Astrocyte of the hippocampus (primary cell): ENCODE measurements at regions not wholly inside any gene's neighbourhood (a gene's known extent, or its start where the extent isn't known, plus 50 kb on each side); places are given as distances from the start of the nearest gene placed in this dataset.
"Not testable (repeated sequence)": the region's sequence is repeated elsewhere in the genome, so short reads cannot be mapped to it uniquely, and the experiment has no call there.

Experiments
- DNase-seq: peaks from one replicate; pipeline ENCODE4 v3.0.0; 2011; ENCODE audit warnings: low read depth, low spot score

GRCh38 chr10:63919575-63920279 lies 398.5 kb downstream of the REEP3 start:
- no peak for DNase-seq

DNA sequence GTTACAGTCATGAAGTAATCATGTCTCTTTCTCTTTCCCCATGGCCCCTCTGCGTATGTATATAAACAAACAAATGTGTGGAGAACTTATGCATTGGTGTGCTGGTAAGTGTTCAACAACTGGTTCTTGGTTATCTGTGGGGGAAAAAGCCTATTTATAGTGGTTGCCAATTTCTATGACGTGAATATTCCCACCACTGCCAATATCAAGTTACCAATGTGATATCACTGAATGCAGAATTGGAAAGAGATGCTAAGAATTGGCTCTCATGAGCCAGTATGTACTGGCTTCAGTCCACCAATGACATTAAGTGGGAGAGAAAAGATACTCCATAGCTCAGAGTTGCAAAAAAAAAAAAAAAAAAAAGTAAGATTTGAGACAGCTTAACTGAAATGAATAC lies 399.7 kb downstream of the REEP3 start:
- DNase-seq = no peak

DNA sequence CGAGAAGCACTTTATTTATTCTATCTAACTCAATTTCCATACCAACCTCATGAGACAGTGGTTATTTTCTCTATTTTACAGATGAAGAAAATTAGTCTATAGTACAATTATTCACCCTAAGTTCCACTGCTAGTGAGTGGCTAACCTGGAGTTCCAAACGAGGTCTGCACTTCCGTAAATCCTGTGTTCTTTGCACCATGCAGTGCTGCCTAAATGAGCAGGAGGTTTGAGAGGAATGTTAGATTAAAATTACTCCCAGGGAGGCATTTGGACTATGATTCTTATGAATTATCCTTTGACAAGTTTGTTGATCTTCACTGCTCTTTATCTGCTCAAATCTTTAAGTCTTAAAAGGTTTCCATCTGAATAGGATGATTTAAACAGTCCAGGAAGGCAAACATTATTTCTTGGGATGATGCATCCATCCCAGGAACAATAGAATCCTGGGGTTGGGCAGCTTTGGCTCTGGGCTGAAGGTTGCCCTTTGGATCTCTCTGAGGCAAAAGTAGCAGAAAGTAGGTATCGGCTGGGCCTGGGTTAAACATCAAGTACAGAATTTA lies 400.8 kb downstream of the REEP3 start:
- no peak for DNase-seq

DNA sequence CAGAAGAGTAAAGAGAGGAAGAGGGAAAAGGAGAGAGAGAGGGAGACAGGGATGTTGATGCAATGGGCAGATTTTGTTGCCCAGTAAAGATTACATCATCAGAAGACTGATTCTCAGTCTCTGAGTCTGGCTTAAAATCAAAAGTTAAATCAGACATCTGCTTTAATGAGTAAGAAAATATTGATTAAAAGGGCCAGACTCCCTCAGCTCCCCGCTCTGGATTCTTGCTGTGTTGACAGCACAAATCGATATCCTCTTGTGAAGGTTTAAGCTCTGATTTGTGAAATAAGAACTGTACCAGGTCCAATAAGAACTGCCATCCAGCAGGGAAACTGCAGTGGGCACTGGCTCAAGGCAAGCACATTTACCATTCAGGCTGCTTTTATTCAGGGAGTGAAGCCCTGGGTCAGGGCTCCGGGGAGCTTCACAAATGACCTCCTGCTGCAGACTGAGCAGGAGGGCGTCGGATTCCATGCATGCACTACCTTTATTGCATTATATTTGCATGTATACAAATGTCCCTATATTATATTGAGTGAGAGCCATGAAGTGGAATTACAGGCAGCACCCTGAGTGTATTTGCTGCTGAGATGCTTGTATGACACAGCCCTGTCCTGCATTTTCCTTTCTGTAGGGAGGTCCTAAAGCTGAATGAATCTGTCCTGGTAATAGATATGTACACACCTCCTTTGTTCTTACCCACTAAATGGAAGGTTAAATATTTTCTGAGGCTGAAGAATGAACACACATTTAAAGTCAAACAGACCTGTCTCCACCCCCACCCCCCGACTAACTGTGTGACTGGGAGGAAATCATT lies 401.5 kb downstream of the REEP3 start:
- DNase-seq = no peak

DNA sequence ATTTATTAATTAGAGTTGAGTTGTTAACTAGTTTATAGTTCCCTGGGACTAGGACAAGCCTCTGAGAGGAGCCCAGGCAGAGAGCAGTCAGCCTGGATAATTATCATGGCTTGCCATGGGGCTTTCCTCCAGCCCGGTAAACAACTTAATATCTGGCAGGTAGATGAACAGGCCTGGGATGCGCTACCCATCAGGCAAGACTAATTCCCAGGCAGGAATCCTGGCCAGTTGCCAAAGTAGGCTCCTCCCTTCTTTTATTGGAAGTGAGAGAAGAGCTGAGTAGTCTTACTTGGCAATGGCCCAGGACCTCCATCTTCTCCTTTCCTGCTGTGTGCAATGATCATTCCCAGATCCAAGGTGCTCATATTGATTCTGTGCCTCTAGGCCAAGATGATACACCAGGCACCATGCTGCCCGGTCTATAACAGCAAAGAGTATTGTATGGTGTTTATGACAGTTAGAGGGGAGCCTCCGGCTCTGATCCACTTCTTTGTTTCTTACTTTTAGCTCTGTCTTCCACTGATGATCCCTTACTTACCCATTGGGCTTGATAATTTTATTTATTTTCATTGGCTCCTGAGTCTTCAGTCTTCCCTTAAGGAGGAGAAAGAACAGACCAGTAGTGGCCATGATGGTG lies 408.7 kb downstream of the REEP3 start:
- no peak for DNase-seq

GRCh38 chr10:63930584-63930983 lies 409.4 kb downstream of the REEP3 start:
- no peak for DNase-seq

GRCh38 chr10:63935705-63936104 lies 414.5 kb downstream of the REEP3 start:
- DNase-seq = no peak

- DNase-seq = no peak
Observed at GRCh38 chr10:63940277-63940922, 419.2 kb downstream of the REEP3 start.

DNA sequence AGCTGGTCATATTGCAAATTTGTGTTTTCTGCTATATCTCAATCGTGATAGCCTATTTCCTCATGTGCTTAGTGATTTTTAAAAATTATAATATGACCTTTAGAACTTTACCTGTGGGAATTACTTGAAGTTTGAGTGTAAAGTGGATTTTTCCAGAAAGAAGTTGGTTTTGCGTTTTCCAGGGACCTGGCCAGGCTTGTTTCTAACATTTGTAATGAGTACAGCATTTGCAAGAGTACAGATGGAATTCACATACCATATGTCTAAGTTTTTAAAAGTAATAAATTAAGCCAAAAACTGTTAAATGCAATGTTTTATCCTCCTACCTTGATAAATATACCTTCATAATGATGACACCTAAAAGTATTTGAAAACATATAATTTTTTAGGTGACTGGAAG lies 443.2 kb downstream of the REEP3 start:
- DNase-seq = no peak

GRCh38 chr10:63965846-63966245 lies 444.6 kb downstream of the REEP3 start:
- no peak for DNase-seq

DNA sequence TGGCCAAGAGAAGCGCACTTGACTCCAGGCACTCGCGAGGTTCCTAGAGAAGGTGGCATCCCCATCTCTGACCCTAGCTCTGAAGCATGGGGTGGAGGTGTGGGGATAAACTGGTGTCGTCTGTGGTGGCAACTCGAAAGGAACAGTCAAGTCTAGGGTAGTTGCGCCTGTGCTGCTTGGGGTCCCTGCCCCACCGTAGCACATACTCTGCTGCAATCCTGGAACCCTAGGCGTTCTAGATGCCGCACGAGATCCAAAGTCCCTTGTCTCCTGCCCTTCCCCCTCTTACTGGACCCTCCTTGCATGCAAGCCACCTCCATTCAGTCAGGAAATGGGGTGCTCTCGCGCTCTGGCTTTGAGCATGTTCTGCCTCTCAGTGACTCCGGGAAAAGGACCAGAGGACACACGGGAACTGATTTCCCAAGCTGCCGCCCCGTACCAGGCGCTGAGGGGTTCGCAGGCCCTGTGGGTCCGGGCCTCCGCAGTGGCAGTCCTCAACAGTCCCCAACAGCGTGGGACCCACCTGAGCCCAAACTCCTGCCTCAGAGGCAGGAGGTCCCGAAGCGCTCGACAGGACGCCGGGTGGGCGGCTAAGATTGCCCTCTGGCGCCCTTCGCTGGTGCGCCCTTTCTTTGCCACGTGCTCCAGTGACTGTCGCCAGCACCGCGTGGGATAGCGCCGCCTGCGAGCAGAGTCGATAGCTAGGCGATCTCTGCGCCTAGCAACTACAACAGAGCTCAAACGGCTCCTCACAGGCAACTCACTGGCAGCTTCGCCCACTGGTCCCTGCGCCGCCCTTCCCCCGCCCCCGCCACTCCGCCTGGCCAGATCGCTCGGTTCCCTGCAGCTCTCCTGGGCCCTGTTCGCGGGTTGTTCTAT lies 452.0 kb downstream of the REEP3 start:
- DNase-seq = no peak

DNA sequence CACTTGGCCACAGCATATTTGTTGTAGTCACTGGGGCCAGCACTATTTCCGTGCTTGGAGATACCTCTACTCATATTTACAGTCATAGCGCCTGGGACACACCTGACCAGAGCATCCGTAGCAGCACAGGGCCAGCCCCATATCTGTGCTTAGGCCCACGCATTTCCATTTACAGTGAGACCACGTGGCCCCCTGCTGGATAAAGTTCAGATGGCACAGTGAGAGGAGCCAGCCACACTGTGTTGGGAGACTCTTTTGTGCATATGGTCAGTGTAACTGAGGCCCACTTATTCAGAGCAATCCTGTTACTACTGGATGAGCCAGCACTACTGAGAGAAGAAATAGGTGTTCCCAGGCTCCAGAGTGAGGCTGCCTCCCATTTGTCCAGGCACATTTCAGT lies 455.3 kb downstream of the REEP3 start:
- peak; percentile 36 for DNase-seq

DNA sequence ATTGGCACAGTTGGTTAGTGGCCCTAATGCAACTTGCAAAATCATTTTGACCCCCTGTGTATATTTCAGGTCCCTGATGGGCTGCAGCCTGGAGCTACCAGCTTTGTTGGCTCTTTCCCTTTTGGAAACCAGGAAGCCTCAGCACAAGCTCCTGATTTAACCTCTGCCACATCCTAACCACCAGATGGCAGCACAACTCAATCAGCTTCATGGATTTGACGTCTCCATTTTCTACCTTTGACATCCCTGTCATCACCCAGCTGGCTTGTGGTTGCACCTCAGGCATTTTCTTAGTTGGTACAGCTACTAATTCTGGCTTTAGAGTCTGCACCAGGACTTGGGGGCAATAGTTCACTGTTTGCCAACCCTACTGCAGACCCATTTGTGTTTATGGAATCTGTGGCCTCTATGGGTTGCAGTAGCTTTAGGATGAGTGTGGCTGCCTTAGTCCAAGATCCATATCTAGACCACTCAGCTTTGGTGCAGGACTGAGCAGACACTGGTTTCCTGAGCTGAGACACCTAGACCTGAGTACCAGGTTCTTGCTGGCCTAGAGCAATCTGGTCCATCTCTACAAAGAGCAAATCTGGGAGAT lies 456.2 kb downstream of the REEP3 start:
- peak; percentile 57 for DNase-seq

DNA sequence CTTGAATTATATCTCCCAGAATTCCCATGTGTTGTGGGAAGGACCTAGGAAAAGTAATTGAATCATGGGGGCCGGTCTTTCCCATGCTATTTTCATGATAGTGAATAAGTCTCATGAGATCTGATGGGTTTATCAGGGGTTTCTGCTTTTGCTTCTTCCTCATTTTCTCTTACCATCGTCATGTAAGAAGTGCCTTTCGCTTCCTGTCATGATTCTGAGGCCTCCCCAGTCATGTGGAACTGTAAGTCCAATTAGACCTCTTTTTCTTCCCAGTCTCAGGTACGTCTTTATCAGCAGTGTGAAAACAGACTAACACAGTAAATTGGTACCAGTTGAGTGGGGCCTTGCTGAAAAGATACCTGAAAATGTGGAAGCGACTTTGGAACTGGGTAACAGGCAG lies 459.7 kb downstream of the REEP3 start:
- DNase-seq = not testable (repeated sequence)

GRCh38 chr10:63984061-63984460 lies 462.9 kb downstream of the REEP3 start:
- not testable (repeated sequence) for DNase-seq

DNA sequence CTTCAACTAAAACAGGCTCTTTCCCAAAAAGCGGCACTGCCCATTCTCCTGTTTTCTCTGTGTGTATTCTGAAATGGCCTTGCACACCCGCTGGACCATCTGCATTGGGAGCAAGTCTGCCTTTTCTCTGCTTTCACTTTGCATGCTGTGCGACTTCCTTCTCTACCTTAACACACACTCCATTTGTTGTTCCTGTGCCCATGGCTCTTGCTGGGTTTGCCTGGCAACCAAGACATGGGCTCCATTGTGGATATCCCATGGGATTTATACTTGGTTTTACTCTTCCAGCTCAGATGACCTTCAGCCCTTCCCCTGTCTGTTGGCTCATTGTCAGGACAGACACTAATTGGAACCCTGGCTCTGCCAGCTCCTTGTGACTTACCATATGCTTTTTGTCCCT lies 465.3 kb downstream of the REEP3 start:
- DNase-seq = no peak

DNA sequence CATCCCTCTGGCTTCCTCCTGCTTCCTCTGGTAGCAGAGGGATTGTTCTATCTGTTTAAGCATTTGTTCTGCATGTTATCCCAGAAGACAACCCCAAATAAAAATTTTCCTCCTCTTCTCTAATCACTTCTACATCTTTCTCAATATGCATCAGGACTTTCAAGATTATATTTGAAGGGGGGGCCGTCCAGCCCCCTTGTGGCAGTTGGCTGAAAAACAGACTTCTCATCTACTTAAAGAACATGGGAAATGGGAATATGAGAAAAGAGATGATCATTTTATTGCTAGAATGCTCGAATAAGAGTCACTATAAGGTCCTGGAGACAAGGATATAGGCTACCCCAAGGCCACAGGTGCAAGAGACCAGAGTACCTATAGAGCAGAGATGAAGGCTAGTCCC lies 466.0 kb downstream of the REEP3 start:
- no peak for DNase-seq

- no peak for DNase-seq
Observed at GRCh38 chr10:63994371-63994770, 473.2 kb downstream of the REEP3 start.

- no peak for DNase-seq
Observed at GRCh38 chr10:64007157-64007556, 486.0 kb downstream of the REEP3 start.

DNA sequence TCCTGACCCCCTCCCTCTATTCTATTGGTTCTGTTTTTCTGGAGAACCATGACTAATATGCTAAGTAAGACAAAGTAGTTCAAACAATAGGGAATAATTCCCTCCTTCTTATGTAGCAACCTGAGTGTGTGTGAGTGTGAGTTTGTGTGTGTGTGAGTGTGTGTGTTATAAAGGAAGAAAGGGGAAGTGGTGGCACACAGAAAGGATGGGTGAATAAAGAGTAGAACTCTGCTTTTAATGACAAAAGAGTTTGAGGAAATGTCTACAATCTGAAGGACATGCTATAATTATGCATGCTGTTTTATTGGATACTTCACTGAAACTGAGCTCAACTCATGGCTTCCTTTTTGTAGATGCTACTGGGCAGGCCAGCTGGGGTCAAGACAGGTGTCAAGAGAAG lies 489.5 kb downstream of the REEP3 start:
- no peak for DNase-seq
